ENCODE measurements at regions not wholly inside any gene's neighbourhood (a gene's known extent, or its start where the extent isn't known, plus 50 kb on each side); places are given as distances from the start of the nearest gene placed in this dataset.
"Not testable (repeated sequence)": the region's sequence is repeated elsewhere in the genome, so short reads cannot be mapped to it uniquely, and the experiment has no call there.

- Mint-ChIP-seq H3K36me3 (ENCODE audit: low read depth) (peaks cover 24% of the 10 kb centered on the region), H3K4me1 (ENCODE audit: low read depth) (peaks cover 37% of the 10 kb centered on the region)
- H3K27me3 Mint-ChIP-seq (ENCODE audit: insufficient read depth); H3K27ac Mint-ChIP-seq; H3K4me3 Mint-ChIP-seq; H3K9me3 Mint-ChIP-seq; DNase-seq: not testable (repeated sequence)
Observed at GRCh38 chr9:40992472-40992821, 136.0 kb downstream of the FOXD4L6 start.

- peaks cover 22% of the 10 kb centered on the region for H3K36me3 Mint-ChIP-seq (ENCODE audit: low read depth)
- H3K4me1 Mint-ChIP-seq (ENCODE audit: low read depth): peaks cover 32% of the 10 kb centered on the region
- not testable (repeated sequence) for H3K4me3 Mint-ChIP-seq; H3K27ac Mint-ChIP-seq; H3K27me3 Mint-ChIP-seq (ENCODE audit: insufficient read depth); H3K9me3 Mint-ChIP-seq
- TF ChIP-seq CTCF (IDR thresholded peaks at IDR 0.05): peak; percentile 95
- peak; percentile 99 for DNase-seq
Observed at GRCh38 chr9:40991741-40992471, 136.6 kb downstream of the FOXD4L6 start.

GRCh38 chr9:40991100-40991740, 137.3 kb downstream of the FOXD4L6 start:
- peaks cover 22% of the 10 kb centered on the region for H3K36me3 Mint-ChIP-seq (ENCODE audit: low read depth)
- DNase-seq; H3K9me3 Mint-ChIP-seq; H3K4me3 Mint-ChIP-seq; H3K27ac Mint-ChIP-seq; H3K27me3 Mint-ChIP-seq (ENCODE audit: insufficient read depth): not testable (repeated sequence)
- H3K4me1 Mint-ChIP-seq (ENCODE audit: low read depth): peaks cover 27% of the 10 kb centered on the region

- H3K4me3 Mint-ChIP-seq, H3K9me3 Mint-ChIP-seq: not testable (repeated sequence)
- H3K36me3 Mint-ChIP-seq (ENCODE audit: low read depth): peaks cover 19% of the 10 kb centered on the region; the same call in 1 of the 2 replicates
Observed at GRCh38 chr9:40986332-40986731, 142.1 kb downstream of the FOXD4L6 start.

GRCh38 chr9:40975351-40975750, 153.1 kb downstream of the FOXD4L6 start:
- not testable (repeated sequence) for H3K9me3 Mint-ChIP-seq; H3K27me3 Mint-ChIP-seq (ENCODE audit: insufficient read depth); H3K36me3 Mint-ChIP-seq (ENCODE audit: low read depth)

More at GRCh38 chr9:40986332-40986731, 142.1 kb downstream of the FOXD4L6 start:
- H3K4me1 Mint-ChIP-seq (ENCODE audit: low read depth); DNase-seq; H3K27me3 Mint-ChIP-seq (ENCODE audit: insufficient read depth); H3K27ac Mint-ChIP-seq: not testable (repeated sequence)

GRCh38 chr9:40974912-40975311, 153.6 kb downstream of the FOXD4L6 start:
- not testable (repeated sequence) for H3K27me3 Mint-ChIP-seq (ENCODE audit: insufficient read depth); H3K4me3 Mint-ChIP-seq; H3K9me3 Mint-ChIP-seq; H3K36me3 Mint-ChIP-seq (ENCODE audit: low read depth); H3K27ac Mint-ChIP-seq; H3K4me1 Mint-ChIP-seq (ENCODE audit: low read depth); DNase-seq

More at GRCh38 chr9:40975351-40975750, 153.1 kb downstream of the FOXD4L6 start:
- H3K4me3 Mint-ChIP-seq; DNase-seq; H3K27ac Mint-ChIP-seq; H3K4me1 Mint-ChIP-seq (ENCODE audit: low read depth): not testable (repeated sequence)

- not testable (repeated sequence) for H3K9me3 Mint-ChIP-seq; H3K27me3 Mint-ChIP-seq (ENCODE audit: insufficient read depth); H3K27ac Mint-ChIP-seq; H3K4me3 Mint-ChIP-seq; H3K4me1 Mint-ChIP-seq (ENCODE audit: low read depth); DNase-seq; H3K36me3 Mint-ChIP-seq (ENCODE audit: low read depth)
Observed at GRCh38 chr9:40971773-40972172, 156.7 kb downstream of the FOXD4L6 start.

- not testable (repeated sequence) for H3K4me1 Mint-ChIP-seq (ENCODE audit: low read depth); H3K4me3 Mint-ChIP-seq; H3K36me3 Mint-ChIP-seq (ENCODE audit: low read depth); H3K9me3 Mint-ChIP-seq; H3K27me3 Mint-ChIP-seq (ENCODE audit: insufficient read depth); H3K27ac Mint-ChIP-seq; DNase-seq
- peak; percentile 80 for TF ChIP-seq CTCF (IDR thresholded peaks at IDR 0.05)
Observed at GRCh38 chr9:40970340-40970739, 158.1 kb downstream of the FOXD4L6 start.
